ENCODE measurements at regions not wholly inside any gene's neighbourhood (a gene's known extent, or its start where the extent isn't known, plus 50 kb on each side); places are given as distances from the start of the nearest gene placed in this dataset.

DNA sequence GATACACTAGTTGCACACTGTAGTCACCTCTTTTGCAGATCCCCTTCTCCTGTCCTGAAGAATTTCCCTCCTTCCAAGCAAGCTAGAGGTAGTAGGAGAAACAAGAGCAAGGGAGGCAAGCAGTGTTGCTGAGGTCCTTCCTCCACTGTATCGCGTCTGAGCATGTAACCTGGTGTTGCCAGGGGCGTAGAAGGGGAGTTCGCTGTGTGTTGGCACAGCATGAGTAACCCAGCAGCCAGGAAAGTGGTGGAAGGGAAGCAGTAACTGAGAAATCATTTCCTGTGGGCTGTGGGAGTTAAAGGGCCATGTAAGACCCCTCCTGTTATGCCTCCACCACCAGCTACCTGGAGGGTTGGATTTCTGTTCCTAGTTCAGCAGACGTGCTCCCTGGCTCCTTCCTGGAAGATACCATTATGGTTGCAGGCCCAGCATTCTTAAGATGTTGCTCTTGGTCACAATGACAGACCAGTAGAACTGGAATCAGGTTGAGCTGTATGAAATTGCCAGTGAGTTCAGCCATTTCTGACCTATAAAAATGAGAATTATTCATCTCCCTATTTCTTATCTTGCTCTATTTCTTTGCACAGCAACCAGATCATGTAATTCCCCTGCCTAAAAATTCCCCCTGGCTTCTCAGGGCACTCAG is 215.3 kb upstream of the TOPAZ1 start:
- intact Hi-C loops (cut with DNase I) = no loop called here
- 62% methylated on average over 5 of the region's 5 CpGs for WGBS
- ATAC-seq (no peak), DNase-seq (no peak)
- Histone ChIP-seq H3K9me3 (ENCODE audit: control insufficient read depth, low read length) (no peaks in the 10 kb centered on the region), H3K27me3 (ENCODE audit: control insufficient read depth, insufficient read depth) (peaks cover 4% of the 10 kb centered on the region), H3K4me1 (ENCODE audit: control insufficient read depth, insufficient read depth, low read length) (no peaks in the 10 kb centered on the region), H3K27ac (ENCODE audit: low read length) (no peak overlapping the region), H3K4me3 (ENCODE audit: low read length) (no peak overlapping the region)

DNA sequence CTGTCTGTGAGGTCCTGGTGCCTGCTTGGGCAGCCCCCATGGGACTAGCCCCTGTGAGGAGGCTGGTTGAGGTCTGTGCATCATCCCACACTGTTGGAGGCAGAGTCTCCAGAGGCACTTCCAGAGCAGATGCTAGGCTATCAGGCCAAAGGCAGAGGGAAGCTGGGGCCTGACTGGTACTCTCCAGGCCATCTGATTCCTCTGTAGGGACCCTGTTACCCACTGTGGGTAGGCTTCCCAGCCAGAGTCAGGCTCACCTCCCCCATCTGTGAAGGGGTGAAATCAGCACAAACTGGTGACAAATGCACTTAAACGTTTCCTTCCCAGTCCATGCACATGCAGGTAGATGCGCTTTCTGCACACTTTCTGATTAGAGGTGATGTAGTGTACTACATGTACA is 212.6 kb upstream of the TOPAZ1 start:
- intact Hi-C loops (cut with DNase I) = no loop called here
- H3K9me3 ChIP-seq (ENCODE audit: control insufficient read depth, low read length) = no peaks in the 10 kb centered on the region
- H3K4me1 ChIP-seq (ENCODE audit: control insufficient read depth, insufficient read depth, low read length) = no peaks in the 10 kb centered on the region
- WGBS = 85% methylated on average over 2 of the region's 2 CpGs
- H3K27me3 ChIP-seq (ENCODE audit: control insufficient read depth, insufficient read depth) = peaks cover 4% of the 10 kb centered on the region
- no peak for DNase-seq
- H3K27ac ChIP-seq (ENCODE audit: low read length) = no peak overlapping the region
- H3K4me3 ChIP-seq (ENCODE audit: low read length) = no peak overlapping the region
- ATAC-seq = no peak

DNA sequence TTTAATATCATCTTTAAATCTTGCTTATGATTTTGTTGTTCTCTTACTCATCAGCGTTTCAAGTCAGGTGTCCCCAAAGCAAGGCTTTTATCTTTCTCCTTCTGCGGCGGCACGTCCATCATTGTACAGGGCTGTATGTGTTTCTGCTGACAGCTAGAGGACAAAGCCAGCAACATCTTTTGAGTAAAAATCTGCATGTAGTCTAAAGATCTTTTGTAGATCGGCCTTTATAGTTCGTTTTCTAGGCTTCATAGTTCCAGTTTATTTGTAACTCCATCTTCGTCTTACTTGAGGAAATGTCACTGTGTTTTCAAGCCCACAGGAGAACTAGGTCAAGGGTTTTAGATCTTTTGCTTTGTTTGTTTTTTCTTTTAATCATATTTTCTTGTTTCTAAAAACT is 211.4 kb upstream of the TOPAZ1 start:
- Histone ChIP-seq H3K4me1 (ENCODE audit: control insufficient read depth, insufficient read depth, low read length) (no peaks in the 10 kb centered on the region), H3K27me3 (ENCODE audit: control insufficient read depth, insufficient read depth) (peaks cover 4% of the 10 kb centered on the region)
- intact Hi-C loops (cut with DNase I) = no loop called here

DNA sequence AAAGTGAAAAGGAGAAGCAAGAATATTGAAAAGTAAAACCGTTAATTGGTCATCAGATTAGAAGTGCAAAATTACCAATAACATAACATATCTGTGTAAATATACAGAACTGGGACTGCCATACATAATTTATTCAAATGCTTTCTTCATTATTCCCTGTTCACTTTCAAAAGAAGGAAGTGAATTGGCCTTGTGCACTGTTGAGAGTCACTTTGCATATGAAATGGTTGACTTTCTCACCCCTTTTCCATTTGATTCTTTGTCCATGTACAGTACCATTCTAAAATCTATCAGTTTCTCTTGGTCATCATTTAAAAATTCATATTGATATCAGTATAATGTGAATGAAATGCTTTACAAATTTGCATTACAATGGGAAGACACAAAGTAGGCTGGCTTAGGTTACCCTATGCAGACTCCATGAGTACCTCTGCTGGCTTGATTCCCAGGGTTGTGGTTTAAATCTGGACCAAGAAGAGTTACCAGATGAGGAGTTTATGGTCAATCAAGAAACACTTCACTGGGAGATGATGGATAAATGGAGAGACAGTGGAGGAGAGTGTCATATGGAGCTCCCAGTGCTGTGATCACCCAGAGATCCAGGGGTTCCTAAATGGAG is 210.9 kb upstream of the TOPAZ1 start:
- no peak overlapping the region for H3K27ac ChIP-seq (ENCODE audit: low read length)
- ATAC-seq (no peak), DNase-seq (no peak)
- peaks cover 4% of the 10 kb centered on the region for H3K27me3 ChIP-seq (ENCODE audit: control insufficient read depth, insufficient read depth)
- 79% methylated on average over 1 of the region's 1 CpG for WGBS
- no peaks in the 10 kb centered on the region for H3K4me1 ChIP-seq (ENCODE audit: control insufficient read depth, insufficient read depth, low read length)
- intact Hi-C loops (cut with DNase I) = no loop called here
- H3K9me3 ChIP-seq (ENCODE audit: control insufficient read depth, low read length) = no peaks in the 10 kb centered on the region
- H3K4me3 ChIP-seq (ENCODE audit: low read length) = no peak overlapping the region

More for the DNA sequence above, 211.4 kb upstream of the TOPAZ1 start:
- no peak overlapping the region for H3K27ac ChIP-seq (ENCODE audit: low read length)
- H3K4me3 ChIP-seq (ENCODE audit: low read length) = no peak overlapping the region
- no peaks in the 10 kb centered on the region for H3K9me3 ChIP-seq (ENCODE audit: control insufficient read depth, low read length)
- ATAC-seq (no peak), DNase-seq (no peak)
- 87% methylated on average over 7 of the region's 7 CpGs for WGBS

DNA sequence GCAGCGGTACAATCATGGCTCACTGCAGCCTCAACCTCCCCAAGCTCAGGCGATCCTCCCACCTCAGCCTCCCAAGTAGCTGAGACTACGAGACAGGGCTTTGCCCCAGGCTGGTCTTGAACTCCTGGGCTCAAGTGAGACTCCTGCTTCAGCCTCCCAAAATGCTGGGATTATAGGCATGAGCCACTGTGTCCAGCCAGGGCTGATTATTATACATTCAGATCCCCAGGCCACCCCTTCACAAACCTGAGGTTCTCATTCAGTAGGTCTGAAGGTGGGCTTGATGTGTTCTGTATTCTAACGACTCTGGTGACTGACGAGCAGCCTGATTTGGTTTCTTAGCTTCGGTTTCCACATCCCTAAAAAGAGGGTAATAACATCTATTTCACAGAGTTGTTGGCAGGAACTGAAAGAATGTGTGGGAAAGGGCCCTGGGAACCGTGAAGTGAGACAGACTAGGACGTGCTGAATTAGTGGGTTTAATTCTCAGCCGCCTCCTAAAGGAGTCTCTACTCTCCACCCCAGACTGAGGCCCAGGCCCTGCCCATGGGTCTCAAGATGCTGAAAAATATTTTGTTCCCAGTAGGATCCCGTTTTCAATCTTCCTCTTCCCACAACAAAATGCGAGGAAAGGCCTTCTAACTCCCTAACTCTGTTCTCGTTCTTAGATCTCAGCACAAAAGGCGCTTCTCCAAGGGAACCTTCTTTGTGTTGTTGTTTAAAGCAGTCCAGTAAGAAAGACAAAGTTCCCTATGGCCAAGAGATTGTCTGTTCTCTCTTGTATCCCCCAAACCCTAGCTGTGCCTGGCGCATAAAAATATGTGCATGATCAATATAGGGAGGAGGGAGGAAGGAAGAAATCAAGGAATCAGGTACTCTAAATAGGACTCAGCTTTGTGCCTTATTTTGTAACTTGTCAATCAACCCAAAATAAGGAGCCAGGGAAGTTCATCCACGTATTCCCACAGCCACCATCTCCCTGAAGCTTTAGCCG is 210.0 kb upstream of the TOPAZ1 start:
- WGBS = 70% methylated on average over 16 of the region's 16 CpGs
- ATAC-seq = no peak
- H3K9me3 ChIP-seq (ENCODE audit: control insufficient read depth, low read length) = no peaks in the 10 kb centered on the region

DNA sequence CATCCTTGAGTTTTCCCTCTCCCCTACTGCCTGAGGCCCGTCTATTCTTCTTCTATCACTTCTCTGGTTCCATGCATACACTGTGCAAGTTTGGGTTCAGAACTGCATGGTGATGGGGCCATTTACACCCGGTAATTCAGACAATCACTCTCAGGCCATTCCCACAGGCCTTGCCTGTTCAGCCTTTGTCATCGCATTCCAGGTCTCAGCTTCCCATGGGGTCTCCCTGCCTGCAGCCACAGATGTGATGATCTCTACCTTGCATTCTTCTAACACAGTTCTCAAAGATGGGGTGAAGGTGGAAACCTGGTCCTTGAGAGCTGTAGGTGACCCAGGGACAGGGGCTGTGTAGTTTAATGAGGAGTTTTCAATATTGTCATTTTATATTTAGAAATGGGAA is 209.2 kb upstream of the TOPAZ1 start:
- H3K27me3 ChIP-seq (ENCODE audit: control insufficient read depth, insufficient read depth) = no peaks in the 10 kb centered on the region
- intact Hi-C loops (cut with DNase I) = no loop called here
- no peaks in the 10 kb centered on the region for H3K9me3 ChIP-seq (ENCODE audit: control insufficient read depth, low read length)
- no peaks in the 10 kb centered on the region for H3K4me1 ChIP-seq (ENCODE audit: control insufficient read depth, insufficient read depth, low read length)
- DNase-seq = no peak
- no peak overlapping the region for H3K4me3 ChIP-seq (ENCODE audit: low read length)
- ATAC-seq = no peak
- no peak overlapping the region for H3K27ac ChIP-seq (ENCODE audit: low read length)
- whole genome bisulfite sequencing = 73% methylated on average over 3 of the region's 3 CpGs

More for the DNA sequence above, 210.0 kb upstream of the TOPAZ1 start:
- no peak overlapping the region for H3K27ac ChIP-seq (ENCODE audit: low read length)
- intact Hi-C loops (cut with DNase I) = no loop called here
- no peak for DNase-seq
- H3K4me3 ChIP-seq (ENCODE audit: low read length) = no peak overlapping the region
- H3K27me3 ChIP-seq (ENCODE audit: control insufficient read depth, insufficient read depth) = peaks cover 4% of the 10 kb centered on the region
- no peaks in the 10 kb centered on the region for H3K4me1 ChIP-seq (ENCODE audit: control insufficient read depth, insufficient read depth, low read length)

DNA sequence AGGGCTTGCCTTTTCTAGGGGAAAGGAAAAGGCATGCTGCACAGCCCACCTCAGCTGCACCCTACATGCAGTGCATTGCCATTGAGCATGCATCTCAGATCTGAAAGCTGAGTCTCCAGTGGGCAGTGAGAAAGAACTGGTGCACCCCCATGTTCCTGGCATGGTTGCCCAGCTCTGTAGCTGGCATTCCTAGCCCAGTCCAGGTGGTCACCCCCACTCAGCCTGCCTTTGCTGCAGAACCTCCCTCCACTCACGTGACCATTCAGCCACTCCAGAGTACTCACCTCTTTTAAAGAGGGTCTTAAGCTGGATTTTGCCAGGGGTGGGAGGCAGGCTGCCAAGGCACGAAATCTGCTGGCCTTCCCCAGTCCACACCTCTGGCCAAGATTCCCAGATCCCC is 208.6 kb upstream of the TOPAZ1 start:
- WGBS = 66% methylated on average over 2 of the region's 2 CpGs
- no peaks in the 10 kb centered on the region for H3K4me1 ChIP-seq (ENCODE audit: control insufficient read depth, insufficient read depth, low read length)
- H3K9me3 ChIP-seq (ENCODE audit: control insufficient read depth, low read length) = no peaks in the 10 kb centered on the region
- no peak overlapping the region for H3K4me3 ChIP-seq (ENCODE audit: low read length)
- intact Hi-C loops (cut with DNase I) = no loop called here
- no peak for DNase-seq
- no peaks in the 10 kb centered on the region for H3K27me3 ChIP-seq (ENCODE audit: control insufficient read depth, insufficient read depth)
- no peak overlapping the region for H3K27ac ChIP-seq (ENCODE audit: low read length)
- ATAC-seq = no peak

DNA sequence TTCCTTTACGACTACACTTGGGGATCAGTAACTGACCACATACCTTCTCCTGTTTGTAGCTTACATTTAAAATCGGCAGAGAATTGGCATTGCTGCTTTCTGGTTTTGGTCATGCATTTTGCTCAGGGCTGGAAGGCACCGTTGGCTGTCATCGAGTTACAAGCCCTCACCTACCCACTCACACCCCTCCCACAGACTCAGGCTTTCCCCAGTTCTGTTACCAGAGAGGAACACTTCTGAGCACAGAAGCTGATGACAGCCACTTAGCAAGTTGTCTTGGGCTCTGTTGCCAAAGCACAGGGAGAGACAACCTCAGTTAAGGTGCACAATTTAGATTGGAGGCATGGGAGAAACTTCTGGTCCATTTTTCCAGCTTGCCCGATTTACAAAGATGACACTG is 204.8 kb upstream of the TOPAZ1 start:
- H3K4me3 ChIP-seq (ENCODE audit: low read length) = no peak overlapping the region
- no peaks in the 10 kb centered on the region for H3K4me1 ChIP-seq (ENCODE audit: control insufficient read depth, insufficient read depth, low read length)
- no peaks in the 10 kb centered on the region for H3K27me3 ChIP-seq (ENCODE audit: control insufficient read depth, insufficient read depth)
- 47% methylated on average over 5 of the region's 5 CpGs for WGBS
- no peaks in the 10 kb centered on the region for H3K9me3 ChIP-seq (ENCODE audit: control insufficient read depth, low read length)
- H3K27ac ChIP-seq (ENCODE audit: low read length) = no peak overlapping the region
- DNase-seq = no peak
- intact Hi-C loops (cut with DNase I) = no loop called here
- ATAC-seq = peak in 1 of 2 donors; percentile 65

DNA sequence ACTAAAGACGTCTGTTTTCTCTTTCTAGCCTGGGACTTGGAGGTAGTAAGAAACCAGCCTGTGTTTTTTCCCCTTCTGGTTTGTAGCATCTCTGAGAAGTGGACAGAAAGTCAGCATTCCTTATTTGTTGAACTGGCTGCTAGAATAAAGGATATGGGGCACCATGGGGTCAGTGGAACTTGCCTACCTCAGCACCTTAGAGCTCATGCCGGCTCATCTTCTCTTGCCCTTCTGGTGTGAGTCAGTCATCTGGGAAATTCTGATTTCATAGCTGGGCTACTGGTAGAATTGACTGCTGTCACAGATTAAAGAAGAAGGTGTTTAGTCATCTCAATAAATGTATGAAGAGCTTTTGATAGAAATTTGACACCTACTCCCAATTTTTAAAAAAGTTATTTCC is 202.7 kb upstream of the TOPAZ1 start:
- H3K27me3 ChIP-seq (ENCODE audit: control insufficient read depth, insufficient read depth) = no peaks in the 10 kb centered on the region

DNA sequence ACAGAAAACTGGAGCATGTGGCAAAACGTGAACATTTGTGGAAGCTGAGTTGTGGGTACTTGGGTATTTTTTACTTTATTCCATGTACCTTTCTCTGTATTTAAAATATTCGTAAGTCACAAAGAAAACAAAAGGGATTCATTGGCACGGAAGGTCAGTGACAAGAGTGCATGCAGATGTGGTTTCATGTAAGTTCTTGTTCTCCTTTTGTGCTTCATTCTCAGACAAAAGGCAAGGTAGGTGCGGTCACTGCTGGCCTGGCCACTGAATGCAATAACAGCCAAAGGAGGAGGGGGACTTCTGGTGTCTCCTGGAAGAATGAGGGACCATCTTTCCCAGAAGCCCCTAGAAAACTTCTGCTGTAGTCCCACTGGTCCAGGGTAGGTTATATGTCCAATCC is 200.0 kb upstream of the TOPAZ1 start:
- H3K4me3 ChIP-seq (ENCODE audit: low read length) = no peak overlapping the region
- DNase-seq (no peak), ATAC-seq (no peak)
- H3K4me1 ChIP-seq (ENCODE audit: control insufficient read depth, insufficient read depth, low read length) = no peaks in the 10 kb centered on the region
- WGBS = 91% methylated on average over 4 of the region's 4 CpGs
- H3K27ac ChIP-seq (ENCODE audit: low read length) = no peak overlapping the region
- no peaks in the 10 kb centered on the region for H3K27me3 ChIP-seq (ENCODE audit: control insufficient read depth, insufficient read depth)
- intact Hi-C loops (cut with DNase I) = no loop called here
- H3K9me3 ChIP-seq (ENCODE audit: control insufficient read depth, low read length) = no peaks in the 10 kb centered on the region

More for the DNA sequence above, 202.7 kb upstream of the TOPAZ1 start:
- Histone ChIP-seq H3K4me3 (ENCODE audit: low read length) (no peak overlapping the region), H3K4me1 (ENCODE audit: control insufficient read depth, insufficient read depth, low read length) (no peaks in the 10 kb centered on the region), H3K9me3 (ENCODE audit: control insufficient read depth, low read length) (no peaks in the 10 kb centered on the region), H3K27ac (ENCODE audit: low read length) (no peak overlapping the region)
- ATAC-seq = no peak
- no peak for DNase-seq
- 74% methylated on average over 2 of the region's 2 CpGs for whole genome bisulfite sequencing
- intact Hi-C loops (cut with DNase I) = no loop called here

DNA sequence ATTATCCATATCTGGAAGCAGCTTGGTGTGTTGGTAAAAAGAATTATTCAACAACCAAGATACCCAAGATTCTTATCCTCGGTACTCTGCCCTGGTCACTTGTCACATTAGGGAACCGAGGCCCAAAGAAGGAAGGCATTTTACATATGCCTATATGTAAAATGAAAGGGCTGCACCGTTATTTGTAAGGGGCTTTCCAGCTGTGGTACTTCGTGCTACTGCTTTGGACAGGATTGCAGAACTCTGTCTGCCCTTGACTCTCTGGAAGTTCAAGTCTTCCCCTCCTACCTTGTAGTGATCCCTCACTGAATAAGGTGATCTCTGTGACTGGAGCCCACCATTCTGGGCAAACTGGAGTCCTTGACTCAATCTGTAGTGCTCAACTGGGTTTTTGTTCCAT is 198.9 kb upstream of the TOPAZ1 start:
- intact Hi-C loops (cut with DNase I) = no loop called here
- WGBS = 67% methylated on average over 4 of the region's 4 CpGs
- no peak for ATAC-seq
- no peak for DNase-seq
- H3K4me1 ChIP-seq (ENCODE audit: control insufficient read depth, insufficient read depth, low read length) = peaks cover under 1% of the 10 kb centered on the region
- no peaks in the 10 kb centered on the region for H3K27me3 ChIP-seq (ENCODE audit: control insufficient read depth, insufficient read depth)
- H3K4me3 ChIP-seq (ENCODE audit: low read length) = no peak overlapping the region
- H3K9me3 ChIP-seq (ENCODE audit: control insufficient read depth, low read length) = no peaks in the 10 kb centered on the region
- no peak overlapping the region for H3K27ac ChIP-seq (ENCODE audit: low read length)

Data from right cardiac atrium (tissue), 5 donors.